Liver (tissue), 7 donors: ENCODE measurements at regions not wholly inside any gene's neighbourhood (a gene's known extent, or its start where the extent isn't known, plus 50 kb on each side); places are given as distances from the start of the nearest gene placed in this dataset.

Source experiments
- DNase-seq: peaks from one replicate; pipeline ENCODE4 v3.0.0-alpha.2; 2017; ENCODE audit warnings: low spot score
- H3K27ac ChIP-seq, 2 donors: one replicate each; pipeline ENCODE4 v1.7.0; 2013; ENCODE audit warnings: inconsistent platforms in 2 of 2, low read length in 2 of 2, control low read depth in 1 of 2, low read depth in 1 of 2, mild to moderate bottlenecking in 1 of 2
- H3K27me3 ChIP-seq, 4 donors: one replicate each; pipeline versions ENCODE4 v1.6.1 to v1.7.0; 2013; ENCODE audit warnings: low read length in 3 of 4, inconsistent platforms in 1 of 4, mild to moderate bottlenecking in 1 of 4, moderate library complexity in 1 of 4; ENCODE audit not compliant: control insufficient read depth in 4 of 4, insufficient read depth in 4 of 4
- H3K36me3 ChIP-seq, 4 donors: one replicate each; pipeline versions ENCODE4 v1.6.1 to v1.7.0; 2013; ENCODE audit warnings: low read length in 3 of 4, mild to moderate bottlenecking in 3 of 4, low read depth in 1 of 4, moderate library complexity in 1 of 4; ENCODE audit not compliant: control insufficient read depth in 4 of 4, insufficient read depth in 3 of 4
- H3K4me1 ChIP-seq, 4 donors: one replicate each; pipeline versions ENCODE4 v1.6.1 to v1.7.0; 2013; ENCODE audit warnings: low read length in 3 of 4, mild to moderate bottlenecking in 3 of 4, moderate library complexity in 1 of 4; ENCODE audit not compliant: control insufficient read depth in 4 of 4, insufficient read depth in 4 of 4
- H3K4me3 ChIP-seq, 3 donors: one replicate each; pipeline versions ENCODE4 v1.6.1 to v1.7.0; 2013; ENCODE audit warnings: low read length in 3 of 3, control low read depth in 1 of 3, low read depth in 1 of 3, mild to moderate bottlenecking in 1 of 3
- H3K9ac ChIP-seq, 2 donors: one replicate each; pipeline ENCODE4 v1.7.0; 2013; ENCODE audit warnings: low read length in 2 of 2, mild to moderate bottlenecking in 2 of 2, moderate library complexity in 2 of 2, control low read depth in 1 of 2, low read depth in 1 of 2
- H3K9me3 ChIP-seq, 4 donors: one replicate each; pipeline versions ENCODE4 v1.6.1 to v1.7.0; 2013; ENCODE audit warnings: low read length in 3 of 4; ENCODE audit not compliant: control insufficient read depth in 4 of 4
- ATF3 ChIP-seq: IDR thresholded peaks from 2 replicates; pipeline ENCODE4 v1.6.1; 2016; ENCODE audit warnings: antibody characterized with exemption
- EGR1 ChIP-seq, 2 donors: IDR thresholded peaks; 2 replicates each; pipeline ENCODE4 v1.6.1; 2016 to 2018; ENCODE audit warnings: antibody characterized with exemption in 2 of 2, low read depth in 2 of 2
- FOXA1 ChIP-seq: IDR thresholded peaks from 2 replicates; pipeline ENCODE4 v1.6.1; 2016; ENCODE audit warnings: antibody characterized with exemption
- FOXA2 ChIP-seq: IDR thresholded peaks from 2 replicates; pipeline ENCODE4 v1.6.1; 2016; ENCODE audit warnings: antibody characterized with exemption
- GABPA ChIP-seq, 2 donors: IDR thresholded peaks in 1 of 2; conservative IDR thresholded peaks in 1 of 2; 2 replicates each; pipeline ENCODE4 v1.6.1; 2016; ENCODE audit warnings: antibody characterized with exemption in 2 of 2, mild to moderate bottlenecking in 1 of 2, moderate library complexity in 1 of 2
- MAX ChIP-seq: IDR thresholded peaks from 2 replicates; pipeline ENCODE4 v1.6.1; 2016; ENCODE audit warnings: antibody characterized with exemption
- NR2F2 ChIP-seq: IDR thresholded peaks from 2 replicates; pipeline ENCODE4 v1.6.1; 2016; ENCODE audit warnings: antibody characterized with exemption
- REST ChIP-seq: IDR thresholded peaks from 2 replicates; pipeline ENCODE4 v1.6.1; 2016; ENCODE audit warnings: antibody characterized with exemption, mild to moderate bottlenecking
- RXRA ChIP-seq, 2 donors: IDR thresholded peaks; 2 replicates each; pipeline ENCODE4 v1.6.1; 2017 to 2018; ENCODE audit warnings: antibody characterized with exemption in 2 of 2, mild to moderate bottlenecking in 1 of 2
- SP1 ChIP-seq: IDR thresholded peaks from 2 replicates; pipeline ENCODE4 v1.6.1; 2018; ENCODE audit warnings: antibody characterized with exemption, mild to moderate bottlenecking
- ZBTB33 ChIP-seq: IDR thresholded peaks from 2 replicates; pipeline ENCODE4 v1.6.1; 2016; ENCODE audit warnings: antibody characterized with exemption
- WGBS: extraction: QIAGEN DNeasy Blood & Tissue Kit; methylation state at CpG from one replicate; pipeline ENCODE4 v1.1.7; 2013; 5-methylcytosine and 5-hydroxymethylcytosine counted together
- donor health status: healthy.
- donor health status: healthy.
- donor health status: healthy.
- donor health status: healthy.

- H3K9me3 ChIP-seq: peaks cover 0 to 3% (median 0%) of the 10 kb centered on the region in 4 donors
- TF ChIP-seq ATF3: no peak
- TF ChIP-seq GABPA (IDR thresholded peaks at IDR 0.05 in 1 of 2, conservative IDR thresholded peaks at IDR 0.05 in 1 of 2): no peak
- no peak for TF ChIP-seq RXRA (IDR thresholded peaks at IDR 0.05)
- no peak for TF ChIP-seq ZBTB33
- TF ChIP-seq FOXA2: no peak
- no peak for TF ChIP-seq MAX
- H3K4me1 ChIP-seq: no peaks in the 10 kb centered on the region
- H3K36me3 ChIP-seq: no peaks in the 10 kb centered on the region
- no peak overlapping the region for H3K4me3 ChIP-seq
- no peak overlapping the region for H3K27ac ChIP-seq
- H3K9ac ChIP-seq: no peak overlapping the region
- no peak for DNase-seq
- H3K27me3 ChIP-seq: no peaks in the 10 kb centered on the region
- WGBS: 88% methylated on average over 2 of the region's 2 CpGs
These were observed 74.2 kb upstream of the TMEM260 start for GRCh38 chr14:56505361-56505760.

- peaks cover 0 to 4% (median 0%) of the 10 kb centered on the region in 4 donors for H3K27me3 ChIP-seq
- H3K9me3 ChIP-seq: no peaks in the 10 kb centered on the region
- 75% methylated on average over 3 of the region's 3 CpGs for WGBS
- H3K36me3 ChIP-seq: no peaks in the 10 kb centered on the region
- no peak overlapping the region for H3K27ac ChIP-seq
- no peak for DNase-seq
- H3K4me3 ChIP-seq: no peak overlapping the region
- H3K9ac ChIP-seq: no peak overlapping the region
- TF ChIP-seq REST (no peak), NR2F2 (no peak), GABPA (IDR thresholded peaks at IDR 0.05 in 1 of 2, conservative IDR thresholded peaks at IDR 0.05 in 1 of 2) (no peak), ATF3 (no peak), SP1 (no peak), RXRA (IDR thresholded peaks at IDR 0.05) (no peak), EGR1 (IDR thresholded peaks at IDR 0.05; ENCODE audit: low read depth in 2 of 2) (no peak), FOXA1 (no peak)
- H3K4me1 ChIP-seq: no peaks in the 10 kb centered on the region
These were observed 67.1 kb upstream of the TMEM260 start for GRCh38 chr14:56512521-56512920.
